Sciatic nerve (tissue), 2 donors: ENCODE measurements at regions not wholly inside any gene's neighbourhood (a gene's known extent, or its start where the extent isn't known, plus 50 kb on each side); places are given as distances from the start of the nearest gene placed in this dataset.
"Not testable (repeated sequence)": the region's sequence is repeated elsewhere in the genome, so short reads cannot be mapped to it uniquely, and the experiment has no call there.

Experiments
- ATAC-seq: fragments of 200-7000 bp; cut with Tn5 transposase; one replicate; pipeline ENCODE4 v1.9.1; 2020; ENCODE audit warnings: mild to moderate bottlenecking, moderate library complexity
- DNase-seq: peaks from one replicate; pipeline ENCODE4 v3.0.0-alpha.2; 2020; ENCODE audit warnings: low spot score
- intact Hi-C: fragments of 100-400 bp; cut with DNase I; formaldehyde crosslinking; loops from one replicate; pipeline ENCODE4 v1.14.2; 2022
- donor health status: DM: no; HTN: no; CAD: no.
- donor health status: DM: no; HTN: no; CAD: no.

DNA sequence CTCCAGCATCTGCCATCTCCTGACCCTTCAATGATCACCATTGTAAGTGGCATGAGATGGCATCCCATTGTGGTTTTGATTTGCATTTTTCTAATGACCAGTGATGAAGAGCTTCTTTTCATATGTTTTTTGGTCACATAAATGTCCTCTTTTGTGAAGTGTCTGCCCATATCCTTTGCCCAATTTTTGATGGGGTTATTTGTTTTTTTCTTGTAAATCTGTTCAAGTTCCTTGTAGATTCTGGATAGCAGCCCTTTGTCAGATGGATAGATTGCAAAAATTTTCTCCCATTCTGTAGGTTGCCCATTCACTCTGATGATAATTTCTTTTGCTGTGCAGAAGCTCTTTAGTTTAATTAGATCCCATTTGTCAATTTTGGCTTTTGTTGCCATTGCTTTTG is 547.3 kb downstream of the TMTC2 start:
- DNase-seq, intact Hi-C loops, ATAC-seq: not testable (repeated sequence)

GRCh38 chr12:83226960-83227359 is 540.3 kb downstream of the TMTC2 start:
- intact Hi-C loops, ATAC-seq, DNase-seq: not testable (repeated sequence)

DNA sequence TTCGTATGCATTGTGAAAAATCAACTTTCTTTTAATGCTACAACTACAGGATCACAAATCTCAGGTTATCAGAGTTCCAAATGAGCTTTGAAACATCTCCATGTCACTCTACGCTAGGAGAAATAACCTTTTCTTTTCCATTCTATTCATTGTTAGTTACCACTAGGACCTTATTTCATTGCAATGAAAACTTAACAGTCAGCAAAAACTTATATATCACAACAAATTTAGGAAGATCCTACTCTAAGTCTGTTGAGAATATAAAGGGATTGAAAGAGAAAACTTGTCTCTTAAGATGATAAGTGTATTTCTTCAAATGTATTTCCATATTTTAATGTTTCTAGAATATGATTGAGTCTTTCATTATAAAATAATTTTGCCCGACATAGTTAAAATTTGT is 539.1 kb downstream of the TMTC2 start:
- ATAC-seq (no peak), DNase-seq (no peak)
- intact Hi-C loops = no loop called here

- intact Hi-C loops = no loop called here
- ATAC-seq = no peak
- DNase-seq = no peak
Observed at GRCh38 chr12:83224012-83224411, 537.3 kb downstream of the TMTC2 start.

DNA sequence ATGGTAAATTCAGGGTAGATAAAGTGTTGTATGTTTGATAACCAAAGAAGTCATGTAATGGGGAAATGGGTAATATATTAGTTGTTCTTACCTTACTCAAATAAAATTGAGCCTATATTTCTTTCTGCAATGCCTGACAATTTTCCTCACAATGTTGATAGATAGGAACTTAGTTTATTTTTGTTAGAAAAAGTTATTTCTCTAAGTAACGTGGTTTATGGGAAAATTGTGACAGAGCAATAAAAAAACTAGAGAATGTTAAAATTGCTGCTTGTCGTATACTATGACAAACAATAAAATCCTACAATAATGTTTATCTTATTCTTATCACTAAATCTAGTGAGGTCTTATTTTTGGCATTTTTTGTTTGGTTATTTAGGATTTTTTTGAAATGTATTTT is 534.1 kb downstream of the TMTC2 start:
- ATAC-seq (no peak), DNase-seq (no peak)
- intact Hi-C loops = no loop called here

DNA sequence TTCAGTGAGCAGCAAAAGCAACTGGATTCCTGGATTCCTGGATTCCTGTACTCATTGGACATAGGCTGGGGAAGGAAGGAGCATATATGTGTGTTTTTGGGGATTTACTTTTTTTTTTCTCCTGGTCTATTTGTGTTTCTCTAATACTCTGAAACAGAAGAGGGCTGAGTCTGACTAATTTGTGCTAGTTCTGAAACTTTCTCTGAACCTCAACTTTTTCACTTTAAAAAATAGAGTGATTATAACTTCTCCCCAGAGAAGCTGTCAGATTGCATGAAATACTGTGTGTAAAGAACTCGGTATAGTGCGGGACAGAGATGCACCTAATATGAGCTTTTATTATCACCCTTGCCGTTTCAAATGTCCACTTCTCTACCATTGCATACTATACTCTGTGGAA is 529.5 kb downstream of the TMTC2 start:
- DNase-seq (no peak), ATAC-seq (no peak)
- intact Hi-C loops = no loop called here

DNA sequence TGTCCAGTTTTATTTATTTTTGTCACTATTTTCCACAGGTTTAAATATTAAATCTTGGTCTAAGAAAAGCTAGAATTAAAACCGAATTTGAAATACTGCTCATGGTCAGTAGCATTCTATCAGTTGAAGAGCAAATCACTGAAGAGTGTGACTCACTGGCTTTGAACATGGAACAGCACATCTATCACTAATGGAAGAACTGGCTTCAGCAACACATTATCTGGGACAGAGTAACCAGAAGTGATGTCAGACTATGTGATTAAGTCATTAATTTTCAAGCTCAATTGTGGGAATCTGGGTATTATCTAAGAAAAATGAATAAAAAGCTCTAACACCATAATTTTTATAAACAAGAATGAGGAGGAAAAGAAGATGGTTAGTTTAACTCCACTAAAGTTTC is 527.5 kb downstream of the TMTC2 start:
- ATAC-seq (no peak), DNase-seq (no peak)
- intact Hi-C loops = no loop called here

DNA sequence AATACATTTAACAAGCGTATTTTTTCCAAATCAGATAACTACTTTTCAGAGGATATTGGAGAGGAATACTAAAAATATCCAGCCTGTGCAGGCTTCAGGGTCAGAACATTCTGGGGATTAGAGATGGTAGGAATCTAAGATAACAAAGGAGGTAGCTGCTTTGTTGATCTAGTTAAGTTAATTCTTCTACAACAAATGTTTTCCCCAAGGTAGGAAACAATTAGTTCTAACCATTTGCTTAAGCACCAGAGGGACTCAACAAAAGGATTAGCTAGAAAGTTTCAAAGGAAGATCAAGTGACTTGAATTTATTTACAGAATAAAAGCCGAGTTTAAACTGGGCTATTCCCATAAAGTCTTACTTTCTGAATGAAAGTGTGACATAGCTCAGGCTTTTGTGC is 524.2 kb downstream of the TMTC2 start:
- no peak for ATAC-seq

DNA sequence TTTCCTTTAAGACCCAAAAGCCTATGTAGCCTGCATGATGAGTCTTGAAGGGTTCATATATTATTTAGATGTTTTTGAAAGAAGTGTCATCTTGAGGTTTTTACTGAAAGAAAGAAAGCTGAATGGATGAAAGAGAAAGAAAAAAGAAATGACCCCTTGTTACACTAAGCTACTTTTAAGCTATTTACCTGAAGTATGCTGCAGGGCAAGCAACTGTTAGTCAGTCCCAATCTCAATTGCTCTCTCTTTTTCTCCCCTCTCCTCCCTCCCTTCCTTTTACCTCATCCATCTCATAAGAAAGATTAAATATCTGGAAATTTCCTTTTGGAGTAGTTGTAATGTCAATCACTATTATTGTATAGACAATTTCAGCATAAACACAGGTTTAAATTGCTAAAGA is 512.4 kb downstream of the TMTC2 start:
- ATAC-seq (no peak), DNase-seq (no peak)
- intact Hi-C loops = no loop called here

More for the DNA sequence above, 524.2 kb downstream of the TMTC2 start:
- DNase-seq = no peak
- intact Hi-C loops = no loop called here

DNA sequence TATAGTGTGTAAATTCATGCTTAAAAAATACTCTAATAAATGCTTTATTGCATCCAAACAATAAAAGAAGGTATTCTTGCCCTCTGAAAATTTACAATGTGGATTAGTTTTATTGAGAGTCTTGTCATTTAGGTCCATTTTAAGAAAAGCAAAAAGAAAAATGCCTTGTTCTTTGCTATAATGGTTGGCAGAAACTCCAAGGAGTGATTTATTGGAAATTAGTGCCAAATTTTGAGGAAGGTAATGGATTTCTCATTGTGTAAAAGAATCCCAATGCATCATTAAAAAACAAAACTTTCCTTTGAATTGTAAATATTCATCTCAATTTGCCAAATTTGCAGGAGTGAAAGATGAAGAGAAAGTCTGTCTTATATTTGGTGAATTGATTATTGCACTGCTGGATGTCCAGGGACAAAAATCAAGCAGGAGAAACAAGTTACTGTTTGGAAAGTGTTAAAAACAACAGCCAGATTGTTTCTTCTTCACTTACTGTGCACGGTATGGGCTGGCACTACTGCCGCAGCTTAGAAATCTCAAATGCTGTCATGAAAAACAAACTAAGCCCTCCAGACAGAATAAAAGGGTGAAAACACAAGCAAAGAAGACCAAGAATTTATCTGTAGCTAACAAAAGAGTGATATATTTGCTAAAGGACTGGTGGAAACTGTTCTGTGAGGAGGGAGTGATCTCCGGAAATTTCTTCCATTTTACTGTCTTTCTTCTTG is 511.7 kb downstream of the TMTC2 start:
- ATAC-seq = no peak
- intact Hi-C loops = no loop called here
- DNase-seq = no peak

GRCh38 chr12:83197483-83197914 is 510.8 kb downstream of the TMTC2 start:
- no peak for ATAC-seq

GRCh38 chr12:83196694-83197350 is 510.1 kb downstream of the TMTC2 start:
- intact Hi-C loops = no loop called here
- ATAC-seq (no peak), DNase-seq (no peak)

More at GRCh38 chr12:83197483-83197914, 510.8 kb downstream of the TMTC2 start:
- DNase-seq = no peak
- intact Hi-C loops = no loop called here

DNA sequence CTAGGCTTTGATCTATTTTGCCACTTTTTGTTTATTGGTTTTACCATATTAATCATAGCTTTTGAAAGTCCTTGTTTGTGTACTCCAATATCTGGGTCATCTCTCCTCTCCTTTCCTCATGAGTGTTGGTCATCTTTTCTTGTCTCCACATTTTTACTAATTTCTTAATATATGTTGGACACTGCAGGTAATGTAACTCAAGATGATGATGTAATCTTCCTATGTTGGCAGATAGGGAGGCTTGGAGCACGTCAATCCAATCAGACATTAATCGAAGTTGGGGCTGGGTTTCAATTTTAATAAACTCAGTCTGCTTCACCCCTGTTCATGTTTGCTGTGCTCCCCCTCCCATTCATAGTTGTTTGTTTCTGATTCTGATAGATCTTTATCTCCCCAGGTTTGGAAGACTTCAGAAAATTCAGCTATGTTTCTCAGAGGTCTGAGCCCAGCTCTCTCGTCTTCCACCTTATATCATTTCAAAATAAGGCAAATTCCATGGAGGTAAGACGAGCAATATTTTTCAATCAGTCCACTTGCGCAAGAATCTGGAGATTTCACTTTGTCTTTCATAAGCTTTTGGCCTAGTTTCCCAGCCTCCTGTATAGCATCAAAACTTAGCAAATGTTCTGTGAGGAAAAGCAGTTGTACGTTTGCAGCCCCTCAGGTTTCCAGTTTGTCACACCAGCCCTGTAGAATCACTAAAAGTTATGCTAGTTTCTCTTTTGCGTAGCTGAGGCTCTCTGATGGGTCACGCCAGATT is 504.1 kb downstream of the TMTC2 start:
- DNase-seq = no peak
- ATAC-seq = no peak
- intact Hi-C loops = no loop called here

GRCh38 chr12:83186419-83186818 is 499.7 kb downstream of the TMTC2 start:
- intact Hi-C loops = no loop called here
- DNase-seq (no peak), ATAC-seq (no peak)

DNA sequence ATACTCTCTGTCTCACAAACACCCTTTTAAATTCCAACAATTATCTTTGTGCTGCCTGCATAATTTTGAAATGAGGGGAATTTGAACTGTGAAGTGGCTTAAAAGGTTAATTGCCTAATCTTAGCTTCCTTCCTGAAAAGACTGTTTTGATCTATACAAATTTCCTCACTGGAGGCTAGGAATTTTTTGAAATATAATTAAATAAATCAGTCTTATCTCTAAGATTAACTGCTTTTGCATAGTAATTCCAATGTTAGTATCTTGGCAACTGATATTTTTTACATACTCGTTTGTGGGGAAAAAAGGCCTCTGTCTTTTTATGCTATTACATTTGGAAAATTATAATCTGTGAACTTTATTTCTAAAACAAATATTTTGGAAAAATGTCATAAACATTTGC is 498.5 kb downstream of the TMTC2 start:
- DNase-seq (no peak), ATAC-seq (no peak)
- intact Hi-C loops = no loop called here
